ENCODE measurements at regions not wholly inside any gene's neighbourhood (a gene's known extent, or its start where the extent isn't known, plus 50 kb on each side); places are given as distances from the start of the nearest gene placed in this dataset.

DNA sequence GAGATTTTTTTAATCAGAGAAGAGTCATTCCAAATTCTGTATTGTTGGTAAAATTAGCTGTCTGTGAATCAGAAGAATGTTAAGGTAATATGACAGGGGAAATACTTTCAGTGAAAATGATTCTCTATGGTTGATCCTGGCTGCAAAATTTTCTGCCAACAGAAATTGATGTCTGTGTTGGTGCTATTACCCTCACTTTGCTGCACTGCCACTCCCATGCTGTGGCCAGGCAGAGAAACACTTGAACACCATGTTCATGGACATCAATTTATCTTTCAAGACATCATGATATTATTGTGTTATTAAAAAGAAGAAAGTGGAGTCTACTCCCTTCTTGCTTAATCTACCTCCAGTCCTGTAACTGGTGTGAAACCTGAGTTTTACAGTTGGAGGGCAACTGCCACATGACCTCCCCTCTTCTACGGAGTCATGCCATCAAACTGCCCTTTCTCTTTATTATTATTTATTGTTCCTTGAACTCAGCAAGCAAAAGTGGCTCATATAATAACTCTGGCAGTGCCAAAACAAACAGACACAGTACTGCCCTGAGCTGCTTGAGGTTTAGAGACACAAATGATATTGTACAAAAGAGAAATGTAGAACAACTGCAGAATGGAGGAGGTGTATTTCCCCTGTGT lies 288.0 kb upstream of the JAG1 start:
- H3K9ac ChIP-seq (ENCODE audit: low read length) = no peak overlapping the region
- ChIA-PET RAD21 (ENCODE audit: low non-redundant PET in 1 of 2, low total read pairs in 2 of 2, uncharacterized antibody in 2 of 2, unreplicated experiment in 2 of 2) (no interaction called here), CTCF (no interaction called here), POLR2A (no interaction called here)
- H3K36me3 ChIP-seq (ENCODE audit: control insufficient read depth in 1 of 2, insufficient read depth in 2 of 2, low read length in 2 of 2) = no peaks in the 10 kb centered on the region
- no peak for TF ChIP-seq TCF7L2 (IDR thresholded peaks at IDR 0.05; ENCODE audit: borderline replicate concordance, extremely low read depth, insufficient read depth, insufficient read length)
- TF ChIP-seq, protein P1, sequence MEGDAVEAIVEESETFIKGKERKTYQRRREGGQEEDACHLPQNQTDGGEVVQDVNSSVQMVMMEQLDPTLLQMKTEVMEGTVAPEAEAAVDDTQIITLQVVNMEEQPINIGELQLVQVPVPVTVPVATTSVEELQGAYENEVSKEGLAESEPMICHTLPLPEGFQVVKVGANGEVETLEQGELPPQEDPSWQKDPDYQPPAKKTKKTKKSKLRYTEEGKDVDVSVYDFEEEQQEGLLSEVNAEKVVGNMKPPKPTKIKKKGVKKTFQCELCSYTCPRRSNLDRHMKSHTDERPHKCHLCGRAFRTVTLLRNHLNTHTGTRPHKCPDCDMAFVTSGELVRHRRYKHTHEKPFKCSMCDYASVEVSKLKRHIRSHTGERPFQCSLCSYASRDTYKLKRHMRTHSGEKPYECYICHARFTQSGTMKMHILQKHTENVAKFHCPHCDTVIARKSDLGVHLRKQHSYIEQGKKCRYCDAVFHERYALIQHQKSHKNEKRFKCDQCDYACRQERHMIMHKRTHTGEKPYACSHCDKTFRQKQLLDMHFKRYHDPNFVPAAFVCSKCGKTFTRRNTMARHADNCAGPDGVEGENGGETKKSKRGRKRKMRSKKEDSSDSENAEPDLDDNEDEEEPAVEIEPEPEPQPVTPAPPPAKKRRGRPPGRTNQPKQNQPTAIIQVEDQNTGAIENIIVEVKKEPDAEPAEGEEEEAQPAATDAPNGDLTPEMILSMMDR (IDR thresholded peaks at IDR 0.05 in 2 of 3, conservative IDR thresholded peaks at IDR 0.05 in 1 of 3; ENCODE audit: borderline replicate concordance in 1 of 3, insufficient read depth in 1 of 3, low read depth in 2 of 3, low read length in 2 of 3) = 0 out of 6 replicates have a peak, but pooled peaks of 1 of the 3 experiments have one; percentile 9
- H3K9me3 ChIP-seq (ENCODE audit: control insufficient read depth in 1 of 2, insufficient read depth in 1 of 2, low read depth in 1 of 2, low read length in 2 of 2) = no peaks in the 10 kb centered on the region
- no peaks in the 10 kb centered on the region for H4K20me1 ChIP-seq (ENCODE audit: insufficient read depth)
- H3K27me3 ChIP-seq (ENCODE audit: insufficient read depth, low read length) = no peaks in the 10 kb centered on the region
- intact Hi-C loops (cut with micrococcal nuclease) = no loop called here
- no peak overlapping the region for H3K4me2 ChIP-seq (ENCODE audit: low read length)
- H2AFZ ChIP-seq (ENCODE audit: low read depth, low read length, poor library complexity, severe bottlenecking) = no peak overlapping the region
- no peaks in the 10 kb centered on the region for H3K79me2 ChIP-seq (ENCODE audit: insufficient read depth, low read length)
- no peak overlapping the region for H3K4me3 ChIP-seq (replicated peaks in 1 of 2; ENCODE audit: low read depth in 1 of 2, low read length in 2 of 2)
- ATAC-seq (no peak), DNase-seq (ENCODE audit: low read depth, low spot score) (no peak)
- no peaks in the 10 kb centered on the region for H3K4me1 ChIP-seq (ENCODE audit: control insufficient read depth in 1 of 2, insufficient read depth in 2 of 2, low read length in 2 of 2)
- no peaks in the 10 kb centered on the region for H3K9me2 ChIP-seq (ENCODE audit: insufficient read depth)
- no TSS peak for BruUV-seq (replicated peaks)
- H3K27ac ChIP-seq (ENCODE audit: low read depth, low read length) = no peak overlapping the region

DNA sequence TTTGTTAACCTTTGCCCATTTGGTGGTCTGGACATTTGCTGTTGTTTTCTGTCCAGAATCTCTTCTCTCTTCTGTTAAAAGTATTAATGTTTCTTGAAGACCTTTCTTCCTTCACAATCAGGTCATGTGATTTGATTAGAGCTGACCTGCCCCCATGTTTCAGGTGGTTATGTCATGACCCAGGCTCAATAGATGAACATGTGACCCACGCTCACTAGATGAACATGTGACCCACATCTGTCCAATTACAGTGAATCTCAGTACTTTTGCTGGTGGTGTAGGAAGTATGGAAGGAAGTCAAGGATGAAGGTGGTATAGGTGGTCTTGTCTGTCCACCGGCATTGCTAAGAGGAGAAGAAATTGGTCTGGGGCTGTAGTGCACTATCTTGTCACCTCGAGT lies 289.1 kb upstream of the JAG1 start:
- no peak for ATAC-seq
- Histone ChIP-seq H3K4me2 (ENCODE audit: low read length) (no peak overlapping the region), H3K4me1 (ENCODE audit: control insufficient read depth in 1 of 2, insufficient read depth in 2 of 2, low read length in 2 of 2) (no peaks in the 10 kb centered on the region), H3K27me3 (ENCODE audit: insufficient read depth, low read length) (no peaks in the 10 kb centered on the region), H2AFZ (ENCODE audit: low read depth, low read length, poor library complexity, severe bottlenecking) (no peak overlapping the region), H3K4me3 (replicated peaks in 1 of 2; ENCODE audit: low read depth in 1 of 2, low read length in 2 of 2) (no peak overlapping the region), H3K27ac (ENCODE audit: low read depth, low read length) (no peak overlapping the region), H3K36me3 (ENCODE audit: control insufficient read depth in 1 of 2, insufficient read depth in 2 of 2, low read length in 2 of 2) (no peaks in the 10 kb centered on the region), H3K9me3 (ENCODE audit: control insufficient read depth in 1 of 2, insufficient read depth in 1 of 2, low read depth in 1 of 2, low read length in 2 of 2) (no peaks in the 10 kb centered on the region), H4K20me1 (ENCODE audit: insufficient read depth) (no peaks in the 10 kb centered on the region), H3K9me2 (ENCODE audit: insufficient read depth) (no peaks in the 10 kb centered on the region), H3K9ac (ENCODE audit: low read length) (no peak overlapping the region), H3K79me2 (ENCODE audit: insufficient read depth, low read length) (no peaks in the 10 kb centered on the region)
- ChIA-PET POLR2A (no interaction called here), CTCF (no interaction called here), RAD21 (ENCODE audit: low non-redundant PET in 1 of 2, low total read pairs in 2 of 2, uncharacterized antibody in 2 of 2, unreplicated experiment in 2 of 2) (no interaction called here)
- TF ChIP-seq, protein P1 (IDR thresholded peaks at IDR 0.05 in 2 of 3, conservative IDR thresholded peaks at IDR 0.05 in 1 of 3; ENCODE audit: borderline replicate concordance in 1 of 3, insufficient read depth in 1 of 3, low read depth in 2 of 3, low read length in 2 of 3) = no peak
- no peak for TF ChIP-seq ZFX (IDR thresholded peaks at IDR 0.05)
- TF ChIP-seq EZH2phosphoT487 (IDR thresholded peaks at IDR 0.05; ENCODE audit: borderline replicate concordance) = no peak
- TF ChIP-seq CEBPB (IDR thresholded peaks at IDR 0.05; ENCODE audit: low read depth) = no peak
- TF ChIP-seq CBX3 (IDR thresholded peaks at IDR 0.05; ENCODE audit: low read depth) = no peak
- TF ChIP-seq, protein P2, sequence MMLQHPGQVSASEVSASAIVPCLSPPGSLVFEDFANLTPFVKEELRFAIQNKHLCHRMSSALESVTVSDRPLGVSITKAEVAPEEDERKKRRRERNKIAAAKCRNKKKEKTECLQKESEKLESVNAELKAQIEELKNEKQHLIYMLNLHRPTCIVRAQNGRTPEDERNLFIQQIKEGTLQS (IDR thresholded peaks at IDR 0.05) = no peak
- TF ChIP-seq JUND (IDR thresholded peaks at IDR 0.05) = no peak
- TF ChIP-seq EGR1 (IDR thresholded peaks at IDR 0.05; ENCODE audit: low read depth) = no peak
- no peak for TF ChIP-seq SIN3A (IDR thresholded peaks at IDR 0.05; ENCODE audit: low read depth)
- no peak for TF ChIP-seq FOSL1 (IDR thresholded peaks at IDR 0.05; ENCODE audit: low read depth)
- TF ChIP-seq, protein P3, sequence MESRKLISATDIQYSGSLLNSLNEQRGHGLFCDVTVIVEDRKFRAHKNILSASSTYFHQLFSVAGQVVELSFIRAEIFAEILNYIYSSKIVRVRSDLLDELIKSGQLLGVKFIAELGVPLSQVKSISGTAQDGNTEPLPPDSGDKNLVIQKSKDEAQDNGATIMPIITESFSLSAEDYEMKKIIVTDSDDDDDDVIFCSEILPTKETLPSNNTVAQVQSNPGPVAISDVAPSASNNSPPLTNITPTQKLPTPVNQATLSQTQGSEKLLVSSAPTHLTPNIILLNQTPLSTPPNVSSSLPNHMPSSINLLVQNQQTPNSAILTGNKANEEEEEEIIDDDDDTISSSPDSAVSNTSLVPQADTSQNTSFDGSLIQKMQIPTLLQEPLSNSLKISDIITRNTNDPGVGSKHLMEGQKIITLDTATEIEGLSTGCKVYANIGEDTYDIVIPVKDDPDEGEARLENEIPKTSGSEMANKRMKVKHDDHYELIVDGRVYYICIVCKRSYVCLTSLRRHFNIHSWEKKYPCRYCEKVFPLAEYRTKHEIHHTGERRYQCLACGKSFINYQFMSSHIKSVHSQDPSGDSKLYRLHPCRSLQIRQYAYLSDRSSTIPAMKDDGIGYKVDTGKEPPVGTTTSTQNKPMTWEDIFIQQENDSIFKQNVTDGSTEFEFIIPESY (IDR thresholded peaks at IDR 0.05; ENCODE audit: extremely low read depth, insufficient replicate concordance, low read length) = no peak
- TF ChIP-seq POLR2A (IDR thresholded peaks at IDR 0.05; ENCODE audit: borderline replicate concordance, extremely low read depth, insufficient read depth, insufficient read length) = no peak
- no peak for DNase-seq (ENCODE audit: low read depth, low spot score)
- no TSS peak for BruUV-seq (replicated peaks)
- intact Hi-C loops (cut with micrococcal nuclease) = no loop called here
